Smooth muscle cell (in vitro differentiated cells): ENCODE measurements at regions not wholly inside any gene's neighbourhood (a gene's known extent, or its start where the extent isn't known, plus 50 kb on each side); places are given as distances from the start of the nearest gene placed in this dataset.

Experiments used
- DNase-seq: peaks from one replicate; lab custom pipeline; 2025; ENCODE audit not compliant: unreplicated experiment; lab: John Stamatoyannopoulos, UW
- H2AFZ ChIP-seq: fragments of 200-600 bp; sonication (generic); 2 replicates; pipeline ENCODE4 v1.6.0; 2016; ENCODE audit warnings: antibody characterized with exemption, low read depth, mild to moderate bottlenecking
- H3F3A ChIP-seq: fragments of 200-600 bp; sonication (generic); 2 replicates; pipeline ENCODE4 v1.6.0; 2017; ENCODE audit warnings: antibody characterized with exemption, low read depth
- H3K27ac ChIP-seq: fragments of 200-600 bp; sonication (generic); 2 replicates; pipeline ENCODE4 v1.5.1; 2016; ENCODE audit warnings: low read depth, mild to moderate bottlenecking
- H3K27me3 ChIP-seq: fragments of 200-600 bp; sonication (generic); 2 replicates; pipeline ENCODE4 v1.6.1; 2016; ENCODE audit warnings: low read depth, mild to moderate bottlenecking
- H3K36me3 ChIP-seq: fragments of 200-600 bp; sonication (generic); 2 replicates; pipeline ENCODE4 v1.5.1; 2016; ENCODE audit warnings: low read depth
- H3K4me1 ChIP-seq: fragments of 200-600 bp; sonication (generic); 2 replicates; pipeline ENCODE4 v1.5.1; 2016; ENCODE audit warnings: low read depth
- H3K4me2 ChIP-seq: fragments of 200-600 bp; sonication (generic); 2 replicates; pipeline ENCODE4 v1.6.0; 2016; ENCODE audit warnings: mild to moderate bottlenecking
- H3K4me3 ChIP-seq: fragments of 200-600 bp; sonication (generic); 2 replicates; pipeline ENCODE4 v1.5.1; 2016; ENCODE audit warnings: mild to moderate bottlenecking
- H3K79me2 ChIP-seq: fragments of 200-600 bp; sonication (generic); 2 replicates; pipeline ENCODE4 v1.6.0; 2016; ENCODE audit warnings: low read depth, mild to moderate bottlenecking
- H3K9ac ChIP-seq: fragments of 200-600 bp; sonication (generic); 2 replicates; pipeline ENCODE4 v1.6.0; 2016; ENCODE audit warnings: low read depth
- H3K9me3 ChIP-seq: fragments of 200-600 bp; sonication (generic); replicated peaks from 2 replicates; pipeline ENCODE4 v1.5.1; 2016; ENCODE audit warnings: low read depth
- H4K20me1 ChIP-seq: fragments of 200-600 bp; sonication (generic); 2 replicates; pipeline ENCODE4 v1.6.0; 2016; ENCODE audit warnings: low read depth
- CTCF ChIP-seq: fragments of 200-600 bp; sonication (generic); IDR thresholded peaks from 2 replicates; pipeline ENCODE4 v1.5.1; 2017; ENCODE audit warnings: borderline replicate concordance, mild to moderate bottlenecking, antibody characterized with exemption; ENCODE audit not compliant: insufficient read depth, poor library complexity, severe bottlenecking
- WGBS: methylation state at CpG from one replicate; pipeline ENCODE4 v1.1.7; 2016; ENCODE audit warnings: low lambda C conversion rate; 5-methylcytosine and 5-hydroxymethylcytosine counted together

GRCh38 chr2:239691720-239692119, 290.9 kb upstream of the HDAC4 start:
- H3K27me3 ChIP-seq: no peaks in the 10 kb centered on the region
- no peaks in the 10 kb centered on the region for H3K4me1 ChIP-seq
- H3K4me3 ChIP-seq: no peak overlapping the region
- no peaks in the 10 kb centered on the region for H3F3A ChIP-seq
- H4K20me1 ChIP-seq: no peaks in the 10 kb centered on the region
- no peak for DNase-seq
- no peak overlapping the region for H2AFZ ChIP-seq
- TF ChIP-seq CTCF: no peak
- H3K36me3 ChIP-seq: no peaks in the 10 kb centered on the region
- H3K79me2 ChIP-seq: no peaks in the 10 kb centered on the region
- H3K9me3 ChIP-seq: no peaks in the 10 kb centered on the region
- H3K4me2 ChIP-seq: no peak overlapping the region
- H3K9ac ChIP-seq: no peak overlapping the region
- 96% methylated on average over 10 of the region's 10 CpGs for WGBS
- H3K27ac ChIP-seq: no peak overlapping the region

GRCh38 chr2:239690651-239691631, 290.1 kb upstream of the HDAC4 start:
- no peak overlapping the region for H3K4me2 ChIP-seq

GRCh38 chr2:239689985-239690384, 289.2 kb upstream of the HDAC4 start:
- no peak overlapping the region for H3K4me2 ChIP-seq
- WGBS: 78% methylated on average over 5 of the region's 5 CpGs
- TF ChIP-seq CTCF: no peak
- no peaks in the 10 kb centered on the region for H4K20me1 ChIP-seq
- no peaks in the 10 kb centered on the region for H3K9me3 ChIP-seq
- no peaks in the 10 kb centered on the region for H3K79me2 ChIP-seq
- DNase-seq: no peak
- no peaks in the 10 kb centered on the region for H3K27me3 ChIP-seq
- H3K4me3 ChIP-seq: no peak overlapping the region
- no peak overlapping the region for H2AFZ ChIP-seq
- H3K27ac ChIP-seq: no peak overlapping the region
- H3K9ac ChIP-seq: no peak overlapping the region
- no peaks in the 10 kb centered on the region for H3F3A ChIP-seq
- no peaks in the 10 kb centered on the region for H3K36me3 ChIP-seq
- no peaks in the 10 kb centered on the region for H3K4me1 ChIP-seq

More at GRCh38 chr2:239690651-239691631, 290.1 kb upstream of the HDAC4 start:
- H3K9me3 ChIP-seq: no peaks in the 10 kb centered on the region
- no peak for DNase-seq
- H3K4me3 ChIP-seq: no peak overlapping the region
- no peaks in the 10 kb centered on the region for H3K36me3 ChIP-seq
- WGBS: 91% methylated on average over 29 of the region's 46 CpGs
- H3F3A ChIP-seq: no peaks in the 10 kb centered on the region
- no peak overlapping the region for H2AFZ ChIP-seq
- no peaks in the 10 kb centered on the region for H3K27me3 ChIP-seq
- no peaks in the 10 kb centered on the region for H3K79me2 ChIP-seq
- no peaks in the 10 kb centered on the region for H4K20me1 ChIP-seq
- no peak overlapping the region for H3K27ac ChIP-seq
- no peaks in the 10 kb centered on the region for H3K4me1 ChIP-seq
- TF ChIP-seq CTCF: no peak
- no peak overlapping the region for H3K9ac ChIP-seq
